A673 (cell line): ENCODE measurements at regions not wholly inside any gene's neighbourhood (a gene's known extent, or its start where the extent isn't known, plus 50 kb on each side); places are given as distances from the start of the nearest gene placed in this dataset.

ENCODE experiments used
- CTCF ChIP-seq: fragments of 300-800, 200-600 bp; sonication (generic); conservative IDR thresholded peaks from 2 replicates; pipeline ENCODE4 v1.5.1; 2017; ENCODE audit warnings: low read depth, mild to moderate bottlenecking, antibody characterized with exemption, low read length, moderate library complexity, mixed read lengths
- EZH2 ChIP-seq: fragments of 200-600 bp; sonication (generic); IDR thresholded peaks from 2 replicates; pipeline ENCODE4 v1.6.1; 2017; ENCODE audit warnings: borderline replicate concordance, low read depth, mild to moderate bottlenecking, mixed read lengths, antibody characterized with exemption, low read length; ENCODE audit not compliant: poor library complexity, severe bottlenecking

DNA sequence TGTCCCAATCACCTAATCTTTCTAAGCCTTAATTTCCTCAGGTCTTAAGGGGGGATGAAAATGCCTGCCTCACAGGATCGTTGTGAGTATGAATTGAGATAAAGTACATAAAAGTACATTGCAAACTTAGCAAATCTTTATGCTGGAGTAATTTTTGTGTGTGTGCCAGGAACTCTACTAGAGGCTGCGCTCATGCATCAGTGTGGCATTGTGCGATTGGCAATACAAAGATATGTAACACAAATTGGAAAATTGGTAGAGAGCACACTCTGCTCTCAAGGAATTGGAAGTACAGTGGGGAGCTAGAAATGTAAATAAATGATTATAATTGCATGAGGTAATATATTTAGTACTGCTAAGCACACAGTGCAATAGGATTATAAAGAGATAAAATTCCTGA is 398.3 kb downstream of the DUSP10 start:
- TF ChIP-seq CTCF (no peak), EZH2 (no peak)
